ENCODE measurements at regions not wholly inside any gene's neighbourhood (a gene's known extent, or its start where the extent isn't known, plus 50 kb on each side); places are given as distances from the start of the nearest gene placed in this dataset.

- no peak overlapping the region for H3K4me3 ChIP-seq
- WGBS, 2 donors: 77 to 79% methylated on average over 8 of the region's 8 CpGs
Measured at GRCh38 chr18:22260208-22260820, 90.9 kb downstream of the GATA6 start.

GRCh38 chr18:22257022-22257543, 87.7 kb downstream of the GATA6 start:
- no peak overlapping the region for H3K27ac ChIP-seq
- H3K4me3 ChIP-seq: no peak overlapping the region
- no peak for DNase-seq (ENCODE audit: low spot score in 2 of 2)
- no peaks in the 10 kb centered on the region for H3K4me1 ChIP-seq
- H3K27me3 ChIP-seq: no peaks in the 10 kb centered on the region
- H3K9me3 ChIP-seq: no peaks in the 10 kb centered on the region
- H3K36me3 ChIP-seq: no peaks in the 10 kb centered on the region
- WGBS, 2 donors: 81 to 83% methylated on average over 5 of the region's 5 CpGs
- TF ChIP-seq CTCF (IDR thresholded peaks at IDR 0.05) (no peak), POLR2A (IDR thresholded peaks at IDR 0.05) (no peak), EP300 (IDR thresholded peaks at IDR 0.05) (no peak)

More at GRCh38 chr18:22260208-22260820, 90.9 kb downstream of the GATA6 start:
- no peak overlapping the region for H3K27ac ChIP-seq
- no peaks in the 10 kb centered on the region for H3K27me3 ChIP-seq
- peaks cover 0 to 3% (median 0%) of the 10 kb centered on the region in 4 donors for H3K9me3 ChIP-seq
- TF ChIP-seq EP300 (IDR thresholded peaks at IDR 0.05): no peak
- no peaks in the 10 kb centered on the region for H3K4me1 ChIP-seq
- no peak for DNase-seq (ENCODE audit: low spot score in 2 of 2)
- no peaks in the 10 kb centered on the region for H3K36me3 ChIP-seq

- Histone ChIP-seq H3K27ac (no peak overlapping the region), H3K27me3 (no peaks in the 10 kb centered on the region), H3K4me1 (no peaks in the 10 kb centered on the region), H3K9me3 (no peaks in the 10 kb centered on the region), H3K36me3 (no peaks in the 10 kb centered on the region), H3K4me3 (no peak overlapping the region)
- no peak for TF ChIP-seq EP300 (IDR thresholded peaks at IDR 0.05)
- no peak for TF ChIP-seq POLR2A (IDR thresholded peaks at IDR 0.05)
- no peak for TF ChIP-seq CTCF (IDR thresholded peaks at IDR 0.05)
- WGBS, 2 donors: 48 to 50% methylated on average over 7 to 11 of the region's 11 CpGs
- DNase-seq (ENCODE audit: low spot score in 2 of 2): no peak
Measured at GRCh38 chr18:22254088-22254487, 84.7 kb downstream of the GATA6 start.

GRCh38 chr18:22253676-22254075, 84.3 kb downstream of the GATA6 start:
- Histone ChIP-seq H3K4me3 (no peak overlapping the region), H3K27ac (no peak overlapping the region), H3K4me1 (no peaks in the 10 kb centered on the region), H3K36me3 (no peaks in the 10 kb centered on the region), H3K27me3 (no peaks in the 10 kb centered on the region), H3K9me3 (no peaks in the 10 kb centered on the region)
- TF ChIP-seq POLR2A (IDR thresholded peaks at IDR 0.05): no peak
- TF ChIP-seq CTCF (IDR thresholded peaks at IDR 0.05): no peak
- no peak for TF ChIP-seq EP300 (IDR thresholded peaks at IDR 0.05)
- no peak for DNase-seq (ENCODE audit: low spot score in 2 of 2)
- 26 to 31% methylated on average over 9 of the region's 9 CpGs for WGBS, 2 donors

GRCh38 chr18:22253156-22253555, 83.8 kb downstream of the GATA6 start:
- H3K4me3 ChIP-seq: no peak overlapping the region
- no peak overlapping the region for H3K27ac ChIP-seq
- DNase-seq (ENCODE audit: low spot score in 2 of 2): no peak

More at GRCh38 chr18:22253156-22253555, 83.8 kb downstream of the GATA6 start:
- Histone ChIP-seq H3K27me3 (no peaks in the 10 kb centered on the region), H3K4me1 (no peaks in the 10 kb centered on the region), H3K36me3 (no peaks in the 10 kb centered on the region), H3K9me3 (no peaks in the 10 kb centered on the region)
- WGBS, 2 donors: 66 to 72% methylated on average over 5 of the region's 5 CpGs
- no peak for TF ChIP-seq CTCF (IDR thresholded peaks at IDR 0.05)
- no peak for TF ChIP-seq EP300 (IDR thresholded peaks at IDR 0.05)
- no peak for TF ChIP-seq POLR2A (IDR thresholded peaks at IDR 0.05)

All from tibial nerve (tissue), 4 donors.